Omental fat pad (tissue), 3 donors: ENCODE measurements at regions not wholly inside any gene's neighbourhood (a gene's known extent, or its start where the extent isn't known, plus 50 kb on each side); places are given as distances from the start of the nearest gene placed in this dataset.

Source experiments
- ATAC-seq: fragments of 150-250 bp; one replicate; pipeline ENCODE4 v1.9.1; 2016; ENCODE audit warnings: mild to moderate bottlenecking, moderate library complexity; ENCODE audit not compliant: low FRiP score
- DNase-seq: peaks from one replicate; pipeline ENCODE4 v3.0.0-alpha.2; 2019; ENCODE audit warnings: low spot score
- CTCF ChIP-seq, 3 donors: fragments of 450-650 bp; IDR thresholded peaks; one replicate each; pipeline ENCODE4 v1.5.1; 2016 to 2017; ENCODE audit warnings: antibody characterized with exemption in 3 of 3, mild to moderate bottlenecking in 3 of 3, moderate library complexity in 2 of 3

- DNase-seq: no peak
- ATAC-seq: no peak
- no peak for TF ChIP-seq CTCF (IDR thresholded peaks at IDR 0.05)
Measured at GRCh38 chr9:82590845-82591244, 472.1 kb downstream of the RASEF start.

- no peak for TF ChIP-seq CTCF (IDR thresholded peaks at IDR 0.05)
- DNase-seq (no peak), ATAC-seq (no peak)
Measured at GRCh38 chr9:82593501-82593900, 469.4 kb downstream of the RASEF start.

- no peak for ATAC-seq
- no peak for DNase-seq
- no peak for TF ChIP-seq CTCF (IDR thresholded peaks at IDR 0.05)
Measured at GRCh38 chr9:82597241-82598203, 465.4 kb downstream of the RASEF start.

- ATAC-seq (no peak), DNase-seq (no peak)
- TF ChIP-seq CTCF (IDR thresholded peaks at IDR 0.05): no peak
Measured at GRCh38 chr9:82598241-82599039, 464.5 kb downstream of the RASEF start.

GRCh38 chr9:82599336-82599949 is 463.5 kb downstream of the RASEF start:
- DNase-seq (no peak), ATAC-seq (no peak)
- no peak for TF ChIP-seq CTCF (IDR thresholded peaks at IDR 0.05)

GRCh38 chr9:82600536-82601292 is 462.2 kb downstream of the RASEF start:
- TF ChIP-seq CTCF (IDR thresholded peaks at IDR 0.05): no peak
- DNase-seq: no peak
- no peak for ATAC-seq
